HEK293T (cell line): ENCODE measurements at regions not wholly inside any gene's neighbourhood (a gene's known extent, or its start where the extent isn't known, plus 50 kb on each side); places are given as distances from the start of the nearest gene placed in this dataset.

Experiments used
- CTCF ChIA-PET: fragments of 350-600 bp; formaldehyde crosslinking; extraction: SDS; loops from one replicate; lab custom pipeline; 2021; ENCODE audit warnings: antibody characterized with exemption, inconsistent platforms; lab: Yijun Ruan, JAX
- POLR2A ChIA-PET: fragments of 350-600 bp; formaldehyde crosslinking; extraction: SDS; loops from one replicate; lab custom pipeline; 2020; ENCODE audit warnings: antibody characterized with exemption, inconsistent platforms; lab: Yijun Ruan, JAX
- DNase-seq: peaks from one replicate; pipeline ENCODE4 v3.0.0; 2012; ENCODE audit warnings: mixed read lengths; ENCODE audit errors: extremely low spot score
- ARNT ChIP-seq: fragments of 450-650 bp; IDR thresholded peaks from 2 replicates; pipeline ENCODE4 v1.6.1; 2017; ENCODE audit warnings: mild to moderate bottlenecking
- BHLHE40 ChIP-seq: fragments of 450-650 bp; IDR thresholded peaks from 2 replicates; pipeline ENCODE4 v1.6.1; 2016; ENCODE audit warnings: mild to moderate bottlenecking, moderate library complexity, borderline replicate concordance
- CTBP1 ChIP-seq: fragments of 450-650 bp; IDR thresholded peaks from 2 replicates; pipeline ENCODE4 v1.6.1; 2016; ENCODE audit warnings: borderline replicate concordance
- ELF4 ChIP-seq: fragments of 450-650 bp; IDR thresholded peaks from 2 replicates; pipeline ENCODE4 v1.6.1; 2017; ENCODE audit warnings: antibody characterized with exemption
- FOXA1 ChIP-seq: fragments of 450-650 bp; IDR thresholded peaks from 2 replicates; pipeline ENCODE4 v1.6.1; 2016; ENCODE audit warnings: mild to moderate bottlenecking
- FOXK2 ChIP-seq: fragments of 450-650 bp; IDR thresholded peaks from 2 replicates; pipeline ENCODE4 v1.6.1; 2016; ENCODE audit warnings: mild to moderate bottlenecking
- FOXM1 ChIP-seq: fragments of 450-650 bp; IDR thresholded peaks from 2 replicates; pipeline ENCODE4 v1.6.1; 2017; ENCODE audit warnings: mild to moderate bottlenecking, borderline replicate concordance
- HDGF ChIP-seq: fragments of 450-650 bp; IDR thresholded peaks from 2 replicates; pipeline ENCODE4 v1.6.1; 2017; ENCODE audit warnings: antibody characterized with exemption, borderline replicate concordance
- L3MBTL2 ChIP-seq: fragments of 450-650 bp; conservative IDR thresholded peaks from 2 replicates; pipeline ENCODE4 v1.6.1; 2016; ENCODE audit warnings: mild to moderate bottlenecking
- LEF1 ChIP-seq: fragments of 450-650 bp; IDR thresholded peaks from 2 replicates; pipeline ENCODE4 v1.6.1; 2017; ENCODE audit warnings: mild to moderate bottlenecking, borderline replicate concordance
- NFRKB ChIP-seq: fragments of 450-650 bp; IDR thresholded peaks from 2 replicates; pipeline ENCODE4 v1.6.1; 2016; ENCODE audit warnings: mild to moderate bottlenecking, moderate library complexity
- SP1 ChIP-seq: fragments of 450-650 bp; IDR thresholded peaks from 2 replicates; pipeline ENCODE4 v1.6.1; 2017
- SUZ12 ChIP-seq: fragments of 450-650 bp; IDR thresholded peaks from 2 replicates; pipeline ENCODE4 v1.6.1; 2016; ENCODE audit warnings: mild to moderate bottlenecking
- TARDBP ChIP-seq: fragments of 450-650 bp; IDR thresholded peaks from 2 replicates; pipeline ENCODE4 v1.6.1; 2016
- ZNF384 ChIP-seq: fragments of 450-650 bp; IDR thresholded peaks from 2 replicates; pipeline ENCODE4 v1.6.1; 2016
- TF ChIP-seq, protein P1 (sequence below): fragments of 450-650 bp; IDR thresholded peaks from 2 replicates; pipeline ENCODE4 v1.6.1; 2016

DNA sequence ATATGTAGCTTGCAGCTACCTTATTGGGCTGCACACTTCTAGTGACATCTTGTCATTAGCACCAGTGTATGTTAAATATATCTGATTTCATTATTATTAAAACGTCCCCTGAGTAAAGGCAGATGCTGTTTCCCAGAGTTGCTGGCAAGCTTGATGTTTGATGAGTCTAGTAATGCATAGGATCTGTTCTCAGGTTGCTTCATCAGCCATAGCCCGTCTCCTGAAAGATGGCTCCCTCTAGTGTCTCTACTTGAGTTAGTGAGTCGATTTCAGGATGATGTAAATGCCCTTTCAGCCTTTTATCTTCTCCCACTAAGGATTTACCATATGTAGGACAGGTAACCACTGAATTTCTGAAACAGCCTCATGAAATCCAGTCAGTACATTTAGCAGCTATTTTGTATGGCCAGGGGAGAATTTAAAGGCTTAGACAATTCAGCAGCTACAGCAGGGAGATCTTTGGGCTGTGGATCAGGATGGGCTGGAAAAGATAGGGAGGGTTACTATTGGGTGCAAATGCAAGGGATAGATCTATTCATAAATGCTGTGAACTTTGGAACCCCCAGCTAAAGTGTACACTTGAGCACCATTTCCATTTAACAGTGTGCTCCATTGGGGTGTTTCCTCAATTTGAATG lies 376.3 kb downstream of the CNTNAP4 start:
- TF ChIP-seq CTBP1 (no peak), FOXM1 (no peak), ZNF384 (no peak), L3MBTL2 (no peak), ARNT (no peak), ELF4 (no peak), BHLHE40 (no peak), LEF1 (no peak), TARDBP (no peak), HDGF (no peak), SP1 (no peak), SUZ12 (no peak), FOXK2 (no peak), FOXA1 (no peak), NFRKB (no peak)
- TF ChIP-seq, protein P1, sequence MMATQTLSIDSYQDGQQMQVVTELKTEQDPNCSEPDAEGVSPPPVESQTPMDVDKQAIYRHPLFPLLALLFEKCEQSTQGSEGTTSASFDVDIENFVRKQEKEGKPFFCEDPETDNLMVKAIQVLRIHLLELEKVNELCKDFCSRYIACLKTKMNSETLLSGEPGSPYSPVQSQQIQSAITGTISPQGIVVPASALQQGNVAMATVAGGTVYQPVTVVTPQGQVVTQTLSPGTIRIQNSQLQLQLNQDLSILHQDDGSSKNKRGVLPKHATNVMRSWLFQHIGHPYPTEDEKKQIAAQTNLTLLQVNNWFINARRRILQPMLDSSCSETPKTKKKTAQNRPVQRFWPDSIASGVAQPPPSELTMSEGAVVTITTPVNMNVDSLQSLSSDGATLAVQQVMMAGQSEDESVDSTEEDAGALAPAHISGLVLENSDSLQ = no peak
- ChIA-PET CTCF (no interaction called here), POLR2A (no interaction called here)
- DNase-seq = peak; percentile 41

GRCh38 chr16:76654088-76654820 lies 377.1 kb downstream of the CNTNAP4 start:
- ChIA-PET POLR2A (no interaction called here), CTCF (no interaction called here)
- DNase-seq = no peak
- TF ChIP-seq L3MBTL2 (no peak), BHLHE40 (no peak), ELF4 (no peak), NFRKB (no peak), FOXK2 (no peak), SP1 (no peak), FOXA1 (no peak), TARDBP (no peak), CTBP1 (no peak), SUZ12 (no peak), FOXM1 (no peak), ARNT (no peak), HDGF (no peak), LEF1 (no peak), ZNF384 (no peak)
- TF ChIP-seq, protein P1 = no peak

- ChIA-PET POLR2A (no interaction called here), CTCF (no interaction called here)
- TF ChIP-seq ARNT = no peak
- no peak for TF ChIP-seq ZNF384
- no peak for DNase-seq
These were observed 379.8 kb downstream of the CNTNAP4 start for GRCh38 chr16:76656994-76657393.

DNA sequence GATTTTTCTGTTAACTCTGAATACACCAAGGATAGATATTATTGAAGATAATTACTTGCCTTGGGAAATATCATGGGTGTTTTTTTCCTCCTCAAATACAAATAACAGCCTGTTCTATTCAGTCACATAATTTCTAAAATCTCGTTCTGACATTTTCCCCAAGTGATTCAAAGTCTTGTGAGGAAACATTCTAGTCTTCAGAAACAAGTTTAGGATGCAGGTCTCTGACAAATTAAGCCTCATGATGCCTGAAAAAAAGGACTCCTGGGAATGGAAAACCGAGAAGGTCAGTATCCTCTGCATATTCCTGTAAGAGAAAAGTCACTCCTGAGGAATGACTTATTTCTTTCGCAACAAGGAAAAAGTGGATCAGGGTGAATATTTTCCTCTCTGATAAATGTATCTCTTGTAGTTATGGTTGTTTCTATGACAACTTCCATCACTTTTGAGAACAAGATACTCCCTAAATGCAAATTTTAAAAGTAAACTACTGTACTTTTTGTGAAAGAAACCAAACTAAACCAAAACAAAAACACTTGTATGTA lies 384.6 kb downstream of the CNTNAP4 start:
- no peak for TF ChIP-seq SUZ12
- no peak for TF ChIP-seq L3MBTL2
- no peak for TF ChIP-seq BHLHE40
- DNase-seq = no peak
- POLR2A ChIA-PET = no interaction called here
- CTCF ChIA-PET = no interaction called here

DNA sequence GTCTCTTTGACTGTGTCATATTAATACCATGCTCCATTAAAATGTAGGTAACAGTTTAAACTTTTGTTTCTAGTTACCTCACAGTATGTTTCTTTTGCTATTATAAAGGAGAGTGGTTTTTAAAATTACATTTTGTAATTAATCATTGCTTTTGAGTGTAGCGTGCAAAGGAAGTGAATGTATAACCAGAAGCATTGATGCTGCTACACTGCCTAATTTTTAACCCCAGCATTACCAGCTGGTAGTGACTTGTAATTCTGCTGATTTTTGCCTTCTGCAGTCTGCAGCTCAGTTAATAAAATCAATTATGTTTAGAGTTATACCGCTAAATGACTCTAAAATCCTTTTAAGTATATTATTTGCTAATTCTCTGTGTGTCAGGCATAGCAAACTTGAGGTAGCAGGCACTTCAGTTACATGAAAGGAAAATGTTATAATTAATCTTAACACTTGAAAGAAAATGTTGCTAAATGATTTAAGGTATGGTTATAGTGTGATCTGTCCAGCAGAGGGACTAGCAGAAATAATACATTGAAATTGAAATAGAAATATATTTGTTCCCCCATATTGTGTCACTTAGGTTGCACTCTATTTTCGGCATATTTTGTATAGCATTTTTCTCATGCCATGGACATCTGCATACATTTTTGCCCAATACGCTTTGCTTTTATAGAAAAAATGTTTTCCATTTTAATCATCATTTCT lies 388.5 kb downstream of the CNTNAP4 start:
- ChIA-PET POLR2A (no interaction called here), CTCF (no interaction called here)
- no peak for TF ChIP-seq FOXA1
- no peak for TF ChIP-seq L3MBTL2
- no peak for TF ChIP-seq ARNT
- TF ChIP-seq FOXM1 = no peak
- no peak for TF ChIP-seq HDGF
- TF ChIP-seq LEF1 = no peak
- no peak for TF ChIP-seq SUZ12
- no peak for TF ChIP-seq BHLHE40
- no peak for TF ChIP-seq FOXK2
- no peak for TF ChIP-seq ELF4
- TF ChIP-seq SP1 = no peak
- DNase-seq = no peak

- ChIA-PET POLR2A (no interaction called here), CTCF (no interaction called here)
- TF ChIP-seq ZNF384 = no peak
- TF ChIP-seq HDGF = no peak
- no peak for TF ChIP-seq FOXM1
- no peak for TF ChIP-seq ARNT
- no peak for TF ChIP-seq FOXK2
- TF ChIP-seq CTBP1 = no peak
- TF ChIP-seq BHLHE40 = no peak
- TF ChIP-seq, protein P1 = no peak
- TF ChIP-seq SP1 = no peak
- no peak for TF ChIP-seq LEF1
- no peak for TF ChIP-seq NFRKB
- TF ChIP-seq ELF4 = no peak
- peak; percentile 8 for DNase-seq
These were observed 391.1 kb downstream of the CNTNAP4 start for GRCh38 chr16:76668207-76668725.
